HepG2 (cell line): ENCODE measurements at regions not wholly inside any gene's neighbourhood (a gene's known extent, or its start where the extent isn't known, plus 50 kb on each side); places are given as distances from the start of the nearest gene placed in this dataset.

ENCODE experiments used
- ATAC-seq: fragments of 200-7000 bp; cut with Tn5 transposase; 3 replicates; pipeline ENCODE4 v1.9.1; 2020; ENCODE audit warnings: mild to moderate bottlenecking, moderate library complexity
- BruUV-seq: library from RNA; stranded (reverse); fragments of 400-500 nt; replicated peaks from 2 replicates; lab custom pipeline; 2021; lab: Mats Ljungman, UMichigan
- CTCF ChIA-PET: fragments of 300-600 bp; formaldehyde crosslinking; extraction: SDS; loops from one replicate; lab custom pipeline; 2021; ENCODE audit warnings: low total read pairs, inconsistent platforms, low intra/inter-chr PET ratio; lab: Yijun Ruan, JAX
- POLR2A ChIA-PET: fragments of 350-600 bp; sonication (Branson Sonifier 250); formaldehyde crosslinking; loops from one replicate; lab custom pipeline; 2020; ENCODE audit warnings: antibody characterized with exemption, inconsistent platforms; lab: Yijun Ruan, JAX
- DNase-seq: peaks from one replicate; pipeline ENCODE4 v3.0.0-alpha.2; 2015; ENCODE audit warnings: low spot score
- FAIRE-seq: peaks from 3 replicates; lab custom pipeline; 2011; peaks lifted over from hg19 to GRCh38; lab: Jason Lieb, UNC
- H2AFZ ChIP-seq: one replicate; pipeline ENCODE4 v1.6.1; 2011; ENCODE audit warnings: low read length, inconsistent platforms
- H3K27ac ChIP-seq: fragments of 300-600 bp; 3 replicates; pipeline ENCODE4 v1.8.0; 2011; ENCODE audit warnings: mixed run types, mild to moderate bottlenecking, mixed read lengths, low read length, inconsistent platforms; ENCODE audit not compliant: insufficient read depth; ENCODE audit errors: extremely low read length
- H3K27me3 ChIP-seq, 2 experiments: fragments of 200-600 bp in 1 of 2; 2 replicates in 1 of 2; 3 replicates in 1 of 2; pipeline versions ENCODE4 v1.6.0 to v1.8.0; 2011; ENCODE audit warnings: low read length in 2 of 2, mild to moderate bottlenecking in 2 of 2, moderate library complexity in 2 of 2, inconsistent platforms in 1 of 2; ENCODE audit not compliant: insufficient read depth in 2 of 2, control insufficient read depth in 1 of 2
- H3K36me3 ChIP-seq, 2 experiments: fragments of 200-600 bp in 1 of 2; replicated peaks in 1 of 2; 2 replicates in 1 of 2; 3 replicates in 1 of 2; pipeline versions ENCODE4 v1.5.1 to v1.8.0; 2011; ENCODE audit warnings: low read length in 2 of 2, inconsistent platforms in 1 of 2; ENCODE audit not compliant: insufficient read depth in 2 of 2, control insufficient read depth in 1 of 2
- H3K4me1 ChIP-seq: 2 replicates; pipeline ENCODE4 v1.5.1; 2012; ENCODE audit warnings: low read length, inconsistent platforms; ENCODE audit not compliant: insufficient read depth
- H3K4me2 ChIP-seq: 2 replicates; pipeline ENCODE4 v1.6.0; 2011; ENCODE audit warnings: low read depth, low read length, inconsistent platforms
- H3K4me3 ChIP-seq, 3 experiments: fragments of 200-600 bp in 1 of 3; sonication (generic), shearing (Covaris generic) in 1 of 3; replicated peaks in 1 of 3; 2 replicates each; pipeline ENCODE4 v1.5.1; 2011 to 2016; ENCODE audit warnings: low read length in 3 of 3, inconsistent platforms in 2 of 3, low read depth in 2 of 3, mild to moderate bottlenecking in 2 of 3, control low read depth in 1 of 3, mixed read lengths in 1 of 3; ENCODE audit not compliant: insufficient read depth in 1 of 3
- H3K79me2 ChIP-seq: one replicate; pipeline ENCODE4 v1.6.1; 2011; ENCODE audit warnings: low read length, inconsistent platforms; ENCODE audit not compliant: insufficient read depth
- H3K9ac ChIP-seq: 2 replicates; pipeline ENCODE4 v1.6.0; 2011; ENCODE audit warnings: mild to moderate bottlenecking, low read depth, low read length, inconsistent platforms; ENCODE audit not compliant: insufficient read depth
- H3K9me3 ChIP-seq: 2 replicates; pipeline ENCODE4 v1.5.1; 2012; ENCODE audit warnings: mild to moderate bottlenecking, low read length
- H4K20me1 ChIP-seq: 2 replicates; pipeline ENCODE4 v1.6.0; 2011; ENCODE audit warnings: inconsistent platforms, mild to moderate bottlenecking, low read length, moderate library complexity; ENCODE audit not compliant: insufficient read depth
- BCL6 ChIP-seq: IDR thresholded peaks from 2 replicates; pipeline ENCODE4 v1.6.1; 2016; ENCODE audit warnings: missing genetic modification reagents, missing compliant biosample characterization
- FOXA1 ChIP-seq, 2 experiments: fragments of 450-650 bp in 1 of 2; sonication (generic) in 1 of 2; formaldehyde crosslinking in 1 of 2; IDR thresholded peaks; 2 replicates each; pipeline versions ENCODE4 v1.4.0 to v1.6.1; 2016 to 2020; ENCODE audit warnings: missing genetic modification reagents in 1 of 2
- SKI ChIP-seq: fragments of 450-650 bp; IDR thresholded peaks from one replicate; pipeline ENCODE4 v1.6.1; 2018; ENCODE audit warnings: mild to moderate bottlenecking; ENCODE audit not compliant: partially characterized antibody
- TAF1 ChIP-seq: sonication (generic); formaldehyde crosslinking; IDR thresholded peaks from 2 replicates; pipeline ENCODE4 v1.4.0; 2020; ENCODE audit warnings: missing genetic modification reagents
- YEATS4 ChIP-seq: sonication (generic); formaldehyde crosslinking; IDR thresholded peaks from 2 replicates; pipeline ENCODE4 v1.4.0; 2020; ENCODE audit warnings: missing genetic modification reagents, borderline replicate concordance
- ZNF225 ChIP-seq: sonication (generic); formaldehyde crosslinking; IDR thresholded peaks from 2 replicates; pipeline ENCODE4 v1.4.0; 2020; ENCODE audit warnings: mild to moderate bottlenecking, missing genetic modification reagents
- ZNF431 ChIP-seq: sonication (generic); formaldehyde crosslinking; IDR thresholded peaks from 2 replicates; pipeline ENCODE4 v1.9.0; 2022; ENCODE audit warnings: missing genetic modification reagents, low read depth, mild to moderate bottlenecking, borderline replicate concordance
- ZNF776 ChIP-seq: sonication (generic); formaldehyde crosslinking; IDR thresholded peaks from 2 replicates; pipeline ENCODE4 v1.4.0; 2020; ENCODE audit warnings: mild to moderate bottlenecking, missing genetic modification reagents
- WGBS: methylation state at CpG from one replicate; pipeline ENCODE4 v1.1.6; 2017; ENCODE audit warnings: low lambda C conversion rate; 5-methylcytosine and 5-hydroxymethylcytosine counted together
- in situ Hi-C: cut with HindIII; loops from 2 replicates; pipeline ENCODE4 v1.10.0; 2017; ENCODE audit warnings: low pct_unique_long_range_greater_than_20kb; ENCODE audit not compliant: extremely low pct_ligation_motif_present
- intact Hi-C: fragments of 100-400 bp; cut with micrococcal nuclease; formaldehyde crosslinking; loops from one replicate; pipeline ENCODE4 v1.10.0; 2022; ENCODE audit not compliant: unreplicated experiment
- TF ChIP-seq, protein P1 (sequence below): IDR thresholded peaks from 2 replicates; pipeline ENCODE4 v1.6.1; 2018; ENCODE audit warnings: missing genetic modification reagents
- TF ChIP-seq, protein P2 (sequence below): sonication (generic); formaldehyde crosslinking; IDR thresholded peaks from 2 replicates; pipeline ENCODE4 v1.4.0; 2020; ENCODE audit warnings: mild to moderate bottlenecking, missing genetic modification reagents

DNA sequence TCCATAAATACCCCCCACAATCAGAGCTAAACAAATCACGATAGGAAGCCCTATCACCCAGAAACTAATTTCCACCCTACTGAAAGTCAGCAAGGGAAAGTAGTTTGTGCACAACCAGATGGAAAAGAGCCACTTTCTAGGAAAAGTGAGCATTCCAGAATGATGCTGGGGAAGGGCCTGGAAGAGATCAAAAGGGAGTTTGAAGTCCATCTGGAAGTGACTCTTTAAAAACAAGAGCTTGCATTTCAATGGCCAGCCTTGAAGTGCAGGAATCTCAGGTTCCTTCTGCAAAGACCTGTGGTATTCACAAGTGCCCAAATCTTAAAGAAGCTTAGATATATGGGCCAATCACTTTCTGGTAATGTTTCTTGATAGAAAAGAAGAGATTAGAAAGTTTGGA, 97.0 kb upstream of the LDB2 start:
- intact Hi-C loops (no loop called here), in situ Hi-C loops (no loop called here)
- Histone ChIP-seq H2AFZ (no peak overlapping the region), H3K9me3 (no peaks in the 10 kb centered on the region), H3K27me3 (no peaks in the 10 kb centered on the region), H3K4me3 (no peak overlapping the region), H3K4me1 (no peaks in the 10 kb centered on the region), H3K27ac (no peak overlapping the region), H4K20me1 (no peaks in the 10 kb centered on the region), H3K79me2 (no peaks in the 10 kb centered on the region), H3K4me2 (no peak overlapping the region), H3K9ac (no peak overlapping the region), H3K36me3 (no peaks in the 10 kb centered on the region)
- BruUV-seq = no TSS peak
- FAIRE-seq (no peak), DNase-seq (no peak), ATAC-seq (no peak)
- POLR2A ChIA-PET = no interaction called here
- 0% methylated on average over 1 of the region's 1 CpG for WGBS
- TF ChIP-seq ZNF431 (CRISPR knock-in tag) (no peak), BCL6 (CRISPR knock-in tag) (peak; percentile 85)
- TF ChIP-seq, protein P1, sequence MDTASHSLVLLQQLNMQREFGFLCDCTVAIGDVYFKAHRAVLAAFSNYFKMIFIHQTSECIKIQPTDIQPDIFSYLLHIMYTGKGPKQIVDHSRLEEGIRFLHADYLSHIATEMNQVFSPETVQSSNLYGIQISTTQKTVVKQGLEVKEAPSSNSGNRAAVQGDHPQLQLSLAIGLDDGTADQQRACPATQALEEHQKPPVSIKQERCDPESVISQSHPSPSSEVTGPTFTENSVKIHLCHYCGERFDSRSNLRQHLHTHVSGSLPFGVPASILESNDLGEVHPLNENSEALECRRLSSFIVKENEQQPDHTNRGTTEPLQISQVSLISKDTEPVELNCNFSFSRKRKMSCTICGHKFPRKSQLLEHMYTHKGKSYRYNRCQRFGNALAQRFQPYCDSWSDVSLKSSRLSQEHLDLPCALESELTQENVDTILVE = no peak
- CTCF ChIA-PET = no interaction called here

DNA sequence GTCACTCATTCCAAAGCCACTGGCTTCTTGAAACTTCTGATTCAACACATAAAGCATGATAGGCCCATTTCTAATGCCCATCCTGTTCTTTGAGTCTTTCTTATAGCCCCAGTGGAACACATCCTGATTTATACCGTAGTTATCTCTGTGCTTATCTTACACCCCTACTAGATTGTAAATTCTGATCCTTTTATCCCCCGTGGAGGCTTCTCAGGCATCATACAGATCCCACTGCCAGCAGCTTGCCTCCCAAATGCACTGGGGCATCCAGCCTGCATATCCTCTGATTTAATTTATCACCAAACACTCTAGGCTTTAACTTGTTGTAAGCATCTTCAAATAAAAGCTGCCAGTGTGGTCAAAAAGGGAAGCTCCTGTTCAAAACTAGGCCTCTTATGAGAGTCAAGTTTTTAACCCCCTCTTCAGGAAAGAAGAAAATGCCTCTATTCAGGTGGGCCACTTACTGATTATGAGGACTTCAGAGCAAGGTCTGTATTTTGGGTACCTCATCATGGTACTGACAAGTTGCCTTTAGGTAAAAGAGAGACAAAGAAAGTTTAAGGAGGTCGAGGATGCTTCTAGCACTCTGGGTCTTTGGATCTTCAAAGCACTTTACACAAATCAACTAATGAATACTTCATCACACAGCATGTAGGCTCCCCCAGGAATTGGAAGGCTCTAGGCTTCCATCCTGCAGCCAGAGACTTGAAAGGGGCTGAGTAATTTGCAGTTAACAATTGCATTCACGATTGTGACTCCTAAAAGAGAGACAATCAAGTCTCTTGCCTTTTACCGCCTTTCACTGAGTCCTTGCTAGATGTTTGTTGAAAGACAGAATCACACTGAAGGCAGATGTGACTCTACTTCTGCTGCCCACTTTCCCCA, 95.8 kb upstream of the LDB2 start:
- no peak overlapping the region for H2AFZ ChIP-seq
- H3K4me1 ChIP-seq = no peaks in the 10 kb centered on the region
- H3K27ac ChIP-seq = no peak overlapping the region
- in situ Hi-C loops (no loop called here), intact Hi-C loops (no loop called here)
- no peak for DNase-seq
- no peaks in the 10 kb centered on the region for H3K79me2 ChIP-seq
- H3K27me3 ChIP-seq = no peaks in the 10 kb centered on the region
- H3K4me2 ChIP-seq = no peak overlapping the region
- BruUV-seq = no TSS peak
- no peaks in the 10 kb centered on the region for H4K20me1 ChIP-seq
- no peaks in the 10 kb centered on the region for H3K36me3 ChIP-seq
- ChIA-PET CTCF (no interaction called here), POLR2A (no interaction called here)
- no peak for ATAC-seq
- no peaks in the 10 kb centered on the region for H3K9me3 ChIP-seq
- WGBS = 0% methylated on average over 4 of the region's 5 CpGs
- no peak for FAIRE-seq
- no peak overlapping the region for H3K4me3 ChIP-seq
- no peak overlapping the region for H3K9ac ChIP-seq
- TF ChIP-seq YEATS4 (CRISPR knock-in tag) (no peak), SKI (no peak), ZNF225 (CRISPR knock-in tag) (no peak), FOXA1 (IDR thresholded peaks at IDR 0.05) (no peak), FOXA1 (CRISPR knock-in tag; IDR thresholded peaks at IDR 0.05) (no peak), TAF1 (no peak), ZNF776 (CRISPR knock-in tag) (no peak)
- TF ChIP-seq, protein P2, sequence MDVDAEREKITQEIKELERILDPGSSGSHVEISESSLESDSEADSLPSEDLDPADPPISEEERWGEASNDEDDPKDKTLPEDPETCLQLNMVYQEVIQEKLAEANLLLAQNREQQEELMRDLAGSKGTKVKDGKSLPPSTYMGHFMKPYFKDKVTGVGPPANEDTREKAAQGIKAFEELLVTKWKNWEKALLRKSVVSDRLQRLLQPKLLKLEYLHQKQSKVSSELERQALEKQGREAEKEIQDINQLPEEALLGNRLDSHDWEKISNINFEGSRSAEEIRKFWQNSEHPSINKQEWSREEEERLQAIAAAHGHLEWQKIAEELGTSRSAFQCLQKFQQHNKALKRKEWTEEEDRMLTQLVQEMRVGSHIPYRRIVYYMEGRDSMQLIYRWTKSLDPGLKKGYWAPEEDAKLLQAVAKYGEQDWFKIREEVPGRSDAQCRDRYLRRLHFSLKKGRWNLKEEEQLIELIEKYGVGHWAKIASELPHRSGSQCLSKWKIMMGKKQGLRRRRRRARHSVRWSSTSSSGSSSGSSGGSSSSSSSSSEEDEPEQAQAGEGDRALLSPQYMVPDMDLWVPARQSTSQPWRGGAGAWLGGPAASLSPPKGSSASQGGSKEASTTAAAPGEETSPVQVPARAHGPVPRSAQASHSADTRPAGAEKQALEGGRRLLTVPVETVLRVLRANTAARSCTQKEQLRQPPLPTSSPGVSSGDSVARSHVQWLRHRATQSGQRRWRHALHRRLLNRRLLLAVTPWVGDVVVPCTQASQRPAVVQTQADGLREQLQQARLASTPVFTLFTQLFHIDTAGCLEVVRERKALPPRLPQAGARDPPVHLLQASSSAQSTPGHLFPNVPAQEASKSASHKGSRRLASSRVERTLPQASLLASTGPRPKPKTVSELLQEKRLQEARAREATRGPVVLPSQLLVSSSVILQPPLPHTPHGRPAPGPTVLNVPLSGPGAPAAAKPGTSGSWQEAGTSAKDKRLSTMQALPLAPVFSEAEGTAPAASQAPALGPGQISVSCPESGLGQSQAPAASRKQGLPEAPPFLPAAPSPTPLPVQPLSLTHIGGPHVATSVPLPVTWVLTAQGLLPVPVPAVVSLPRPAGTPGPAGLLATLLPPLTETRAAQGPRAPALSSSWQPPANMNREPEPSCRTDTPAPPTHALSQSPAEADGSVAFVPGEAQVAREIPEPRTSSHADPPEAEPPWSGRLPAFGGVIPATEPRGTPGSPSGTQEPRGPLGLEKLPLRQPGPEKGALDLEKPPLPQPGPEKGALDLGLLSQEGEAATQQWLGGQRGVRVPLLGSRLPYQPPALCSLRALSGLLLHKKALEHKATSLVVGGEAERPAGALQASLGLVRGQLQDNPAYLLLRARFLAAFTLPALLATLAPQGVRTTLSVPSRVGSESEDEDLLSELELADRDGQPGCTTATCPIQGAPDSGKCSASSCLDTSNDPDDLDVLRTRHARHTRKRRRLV (CRISPR knock-in tag) = no peak
